HG03521 (cell line): ENCODE measurements at regions not wholly inside any gene's neighbourhood (a gene's known extent, or its start where the extent isn't known, plus 50 kb on each side); places are given as distances from the start of the nearest gene placed in this dataset.
"Not testable (repeated sequence)": the region's sequence is repeated elsewhere in the genome, so short reads cannot be mapped to it uniquely, and the experiment has no call there.

ENCODE experiments used
- ATAC-seq: cut with Tn5 transposase; IDR thresholded peaks from one replicate; pipeline ENCODE4 v1.9.1; 2021; ENCODE audit warnings: mild to moderate bottlenecking, moderate library complexity; ENCODE audit not compliant: unreplicated experiment

GRCh38 chr5:99478450-99478849, 549.6 kb upstream of the CHD1 start:
- ATAC-seq: not testable (repeated sequence)

GRCh38 chr5:99473328-99473727, 544.5 kb upstream of the CHD1 start:
- ATAC-seq: not testable (repeated sequence)

- not testable (repeated sequence) for ATAC-seq
Measured at GRCh38 chr5:99471726-99472125, 542.9 kb upstream of the CHD1 start.

GRCh38 chr5:99471178-99471577, 542.4 kb upstream of the CHD1 start:
- not testable (repeated sequence) for ATAC-seq

- not testable (repeated sequence) for ATAC-seq
Measured at GRCh38 chr5:99470636-99471035, 541.8 kb upstream of the CHD1 start.

- no peak for ATAC-seq
Measured at GRCh38 chr5:99460701-99461100, 531.9 kb upstream of the CHD1 start.

- no peak for ATAC-seq
Measured at GRCh38 chr5:99453196-99453595, 524.4 kb upstream of the CHD1 start.

- ATAC-seq: no peak
Measured at GRCh38 chr5:99449786-99450185, 521.0 kb upstream of the CHD1 start.

GRCh38 chr5:99445805-99446204, 517.0 kb upstream of the CHD1 start:
- ATAC-seq: no peak

GRCh38 chr5:99441235-99441634, 512.4 kb upstream of the CHD1 start:
- ATAC-seq: no peak

- ATAC-seq: no peak
Measured at GRCh38 chr5:99438619-99439018, 509.8 kb upstream of the CHD1 start.

GRCh38 chr5:99437986-99438385, 509.2 kb upstream of the CHD1 start:
- no peak for ATAC-seq

- not testable (repeated sequence) for ATAC-seq
Measured at GRCh38 chr5:99423396-99423795, 494.6 kb upstream of the CHD1 start.

- not testable (repeated sequence) for ATAC-seq
Measured at GRCh38 chr5:99418640-99419039, 489.8 kb upstream of the CHD1 start.

GRCh38 chr5:99410386-99410785, 481.6 kb upstream of the CHD1 start:
- ATAC-seq: not testable (repeated sequence)

GRCh38 chr5:99404764-99405302, 476.0 kb upstream of the CHD1 start:
- not testable (repeated sequence) for ATAC-seq

GRCh38 chr5:99400571-99400970, 471.8 kb upstream of the CHD1 start:
- ATAC-seq: not testable (repeated sequence)

GRCh38 chr5:99398976-99399375, 470.2 kb upstream of the CHD1 start:
- no peak for ATAC-seq

GRCh38 chr5:99386406-99387077, 457.7 kb upstream of the CHD1 start:
- no peak for ATAC-seq

GRCh38 chr5:99379187-99379586, 450.4 kb upstream of the CHD1 start:
- ATAC-seq: no peak

- no peak for ATAC-seq
Measured at GRCh38 chr5:99378443-99378842, 449.6 kb upstream of the CHD1 start.

- no peak for ATAC-seq
Measured at GRCh38 chr5:99369797-99370593, 441.2 kb upstream of the CHD1 start.
